ENCODE measurements at regions not wholly inside any gene's neighbourhood (a gene's known extent, or its start where the extent isn't known, plus 50 kb on each side); places are given as distances from the start of the nearest gene placed in this dataset.

- no peak for TF ChIP-seq CTCF (IDR thresholded peaks at IDR 0.05)
- TF ChIP-seq POLR2AphosphoS5 (IDR thresholded peaks at IDR 0.05): no peak
Measured at GRCh38 chr10:130810856-130811255, 500.7 kb downstream of the TCERG1L start.
